ENCODE measurements at regions not wholly inside any gene's neighbourhood (a gene's known extent, or its start where the extent isn't known, plus 50 kb on each side); places are given as distances from the start of the nearest gene placed in this dataset.

- peaks cover 8% of the 10 kb centered on the region for H3K4me1 Mint-ChIP-seq
- peaks cover 13% of the 10 kb centered on the region for H3K27me3 Mint-ChIP-seq
- H3K9me3 Mint-ChIP-seq (ENCODE audit: low read depth), result no peaks in the 10 kb centered on the region
- no peak overlapping the region for H3K4me3 Mint-ChIP-seq
- intact Hi-C loops (cut with DNase I, micrococcal nuclease), result loop anchor here (1.0 to 5.0 kb wide), 3 partner anchors 46 to 93 kb away; no protein-coding TSS in a partner anchor
- DNase-seq, result no peak
- CTCF ChIA-PET, result interaction anchor here (0.6 to 0.9 kb wide), 2 partner anchors 10 to 93 kb away, joined by 4 to 5 read pairs; no protein-coding TSS in a partner anchor
- ATAC-seq, result no peak
- POLR2A ChIA-PET, result interaction anchor here (1.1 kb wide), 1 partner anchor 13 kb away, joined by 3 read pairs; no protein-coding TSS in a partner anchor
- H3K36me3 Mint-ChIP-seq (ENCODE audit: low read depth), result no peaks in the 10 kb centered on the region
- no peak overlapping the region for H3K27ac Mint-ChIP-seq
Measured at GRCh38 chrY:15535131-15535530, 1010.8 kb downstream of the NLGN4Y start.

- H3K4me1 Mint-ChIP-seq, result peaks cover 8% of the 10 kb centered on the region
- DNase-seq (peak; percentile 9), ATAC-seq (peak; percentile 97)
- intact Hi-C loops (cut with DNase I, micrococcal nuclease), result loop anchor here (1.0 to 5.0 kb wide), 3 partner anchors 45 to 94 kb away; no protein-coding TSS in a partner anchor
- no peaks in the 10 kb centered on the region for H3K9me3 Mint-ChIP-seq (ENCODE audit: low read depth)
- no peak overlapping the region for H3K4me3 Mint-ChIP-seq
- H3K36me3 Mint-ChIP-seq (ENCODE audit: low read depth), result no peaks in the 10 kb centered on the region
- CTCF ChIA-PET, result interaction anchor here (0.6 kb wide), 1 partner anchor 94 kb away, joined by 4 read pairs; no protein-coding TSS in a partner anchor
- POLR2A ChIA-PET, result interaction anchor here (1.1 kb wide), 1 partner anchor 12 kb away, joined by 3 read pairs; no protein-coding TSS in a partner anchor
- peaks cover 8% of the 10 kb centered on the region for H3K27me3 Mint-ChIP-seq
- peak overlapping the region; percentile 78 for H3K27ac Mint-ChIP-seq
Measured at GRCh38 chrY:15535784-15536511, 1011.6 kb downstream of the NLGN4Y start.

GRCh38 chrY:15540516-15540915 lies 1016.2 kb downstream of the NLGN4Y start:
- ATAC-seq, result no peak
- Mint-ChIP-seq H3K9me3 (ENCODE audit: low read depth) (no peaks in the 10 kb centered on the region), H3K27ac (no peak overlapping the region), H3K4me3 (no peak overlapping the region), H3K36me3 (ENCODE audit: low read depth) (no peaks in the 10 kb centered on the region), H3K27me3 (peaks cover 9% of the 10 kb centered on the region), H3K4me1 (peaks cover 8% of the 10 kb centered on the region)
- CTCF ChIA-PET, result no interaction called here
- intact Hi-C loops (cut with DNase I, micrococcal nuclease), result no loop called here
- DNase-seq, result no peak
- POLR2A ChIA-PET, result no interaction called here

GRCh38 chrY:15546177-15546754 lies 1021.9 kb downstream of the NLGN4Y start:
- ATAC-seq, result peak; percentile 42
- intact Hi-C loops (cut with DNase I, micrococcal nuclease), result no loop called here

GRCh38 chrY:15552074-15552473 lies 1027.7 kb downstream of the NLGN4Y start:
- no peaks in the 10 kb centered on the region for H3K4me1 Mint-ChIP-seq
- H3K4me3 Mint-ChIP-seq, result no peak overlapping the region
- no peak for ATAC-seq
- ChIA-PET CTCF (no interaction called here), POLR2A (no interaction called here)
- DNase-seq, result no peak
- H3K9me3 Mint-ChIP-seq (ENCODE audit: low read depth), result no peaks in the 10 kb centered on the region
- no peaks in the 10 kb centered on the region for H3K36me3 Mint-ChIP-seq (ENCODE audit: low read depth)
- H3K27ac Mint-ChIP-seq, result no peak overlapping the region
- H3K27me3 Mint-ChIP-seq, result no peaks in the 10 kb centered on the region
- intact Hi-C loops (cut with DNase I, micrococcal nuclease), result no loop called here

More at GRCh38 chrY:15546177-15546754, 1021.9 kb downstream of the NLGN4Y start:
- Mint-ChIP-seq H3K9me3 (ENCODE audit: low read depth) (no peaks in the 10 kb centered on the region), H3K4me1 (no peaks in the 10 kb centered on the region), H3K27ac (no peak overlapping the region), H3K4me3 (no peak overlapping the region), H3K27me3 (peaks cover 3% of the 10 kb centered on the region), H3K36me3 (ENCODE audit: low read depth) (no peaks in the 10 kb centered on the region)
- ChIA-PET CTCF (no interaction called here), POLR2A (no interaction called here)
- DNase-seq, result peak; percentile 12

- H3K4me1 Mint-ChIP-seq, result no peaks in the 10 kb centered on the region
- CTCF ChIA-PET, result no interaction called here
- no peaks in the 10 kb centered on the region for H3K27me3 Mint-ChIP-seq
- H3K9me3 Mint-ChIP-seq (ENCODE audit: low read depth), result no peaks in the 10 kb centered on the region
- intact Hi-C loops (cut with DNase I, micrococcal nuclease), result no loop called here
- no peak for ATAC-seq
- H3K4me3 Mint-ChIP-seq, result no peak overlapping the region
- POLR2A ChIA-PET, result no interaction called here
- DNase-seq, result no peak
- no peaks in the 10 kb centered on the region for H3K36me3 Mint-ChIP-seq (ENCODE audit: low read depth)
- no peak overlapping the region for H3K27ac Mint-ChIP-seq
Measured at GRCh38 chrY:15554991-15555390, 1030.7 kb downstream of the NLGN4Y start.

GRCh38 chrY:15559169-15559568 lies 1034.8 kb downstream of the NLGN4Y start:
- Mint-ChIP-seq H3K4me1 (no peaks in the 10 kb centered on the region), H3K27ac (no peak overlapping the region), H3K27me3 (no peaks in the 10 kb centered on the region), H3K36me3 (ENCODE audit: low read depth) (no peaks in the 10 kb centered on the region), H3K4me3 (no peak overlapping the region), H3K9me3 (ENCODE audit: low read depth) (no peaks in the 10 kb centered on the region)
- ChIA-PET CTCF (no interaction called here), POLR2A (no interaction called here)
- ATAC-seq (no peak), DNase-seq (no peak)
- intact Hi-C loops (cut with DNase I, micrococcal nuclease), result no loop called here

GRCh38 chrY:15560840-15561239 lies 1036.5 kb downstream of the NLGN4Y start:
- CTCF ChIA-PET, result no interaction called here

GRCh38 chrY:15561501-15562289 lies 1037.4 kb downstream of the NLGN4Y start:
- intact Hi-C loops (cut with DNase I, micrococcal nuclease), result no loop called here
- ChIA-PET POLR2A (no interaction called here), CTCF (no interaction called here)
- Mint-ChIP-seq H3K27ac (no peak overlapping the region), H3K36me3 (ENCODE audit: low read depth) (no peaks in the 10 kb centered on the region), H3K4me3 (no peak overlapping the region), H3K4me1 (no peaks in the 10 kb centered on the region), H3K27me3 (no peaks in the 10 kb centered on the region), H3K9me3 (ENCODE audit: low read depth) (no peaks in the 10 kb centered on the region)
- DNase-seq, result no peak
- ATAC-seq, result no peak

More at GRCh38 chrY:15560840-15561239, 1036.5 kb downstream of the NLGN4Y start:
- Mint-ChIP-seq H3K4me3 (no peak overlapping the region), H3K4me1 (no peaks in the 10 kb centered on the region), H3K36me3 (ENCODE audit: low read depth) (no peaks in the 10 kb centered on the region), H3K27me3 (no peaks in the 10 kb centered on the region), H3K9me3 (ENCODE audit: low read depth) (no peaks in the 10 kb centered on the region), H3K27ac (no peak overlapping the region)
- ATAC-seq (no peak), DNase-seq (no peak)
- intact Hi-C loops (cut with DNase I, micrococcal nuclease), result no loop called here
- POLR2A ChIA-PET, result no interaction called here

- DNase-seq (no peak), ATAC-seq (no peak)
- intact Hi-C loops (cut with DNase I, micrococcal nuclease), result no loop called here
- no peaks in the 10 kb centered on the region for H3K36me3 Mint-ChIP-seq (ENCODE audit: low read depth)
- H3K27me3 Mint-ChIP-seq, result peaks cover 6% of the 10 kb centered on the region
- no peaks in the 10 kb centered on the region for H3K9me3 Mint-ChIP-seq (ENCODE audit: low read depth)
- ChIA-PET CTCF (no interaction called here), POLR2A (no interaction called here)
- peaks cover 3% of the 10 kb centered on the region for H3K4me1 Mint-ChIP-seq
- H3K4me3 Mint-ChIP-seq, result no peak overlapping the region
- no peak overlapping the region for H3K27ac Mint-ChIP-seq
Measured at GRCh38 chrY:15577886-15578285, 1053.6 kb downstream of the NLGN4Y start.

GRCh38 chrY:15578761-15579160 lies 1054.4 kb downstream of the NLGN4Y start:
- intact Hi-C loops (cut with DNase I, micrococcal nuclease), result no loop called here
- CTCF ChIA-PET, result no interaction called here
- POLR2A ChIA-PET, result no interaction called here
- Mint-ChIP-seq H3K9me3 (ENCODE audit: low read depth) (no peaks in the 10 kb centered on the region), H3K27me3 (peaks cover 6% of the 10 kb centered on the region), H3K36me3 (ENCODE audit: low read depth) (no peaks in the 10 kb centered on the region), H3K4me1 (peaks cover 3% of the 10 kb centered on the region), H3K4me3 (no peak overlapping the region), H3K27ac (no peak overlapping the region)
- DNase-seq (no peak), ATAC-seq (no peak)

- Mint-ChIP-seq H3K9me3 (ENCODE audit: low read depth) (no peaks in the 10 kb centered on the region), H3K4me1 (peaks cover 3% of the 10 kb centered on the region), H3K4me3 (no peak overlapping the region), H3K36me3 (ENCODE audit: low read depth) (no peaks in the 10 kb centered on the region), H3K27ac (no peak overlapping the region), H3K27me3 (peaks cover 6% of the 10 kb centered on the region)
- ATAC-seq (no peak), DNase-seq (no peak)
- intact Hi-C loops (cut with DNase I, micrococcal nuclease), result no loop called here
- ChIA-PET CTCF (no interaction called here), POLR2A (no interaction called here)
Measured at GRCh38 chrY:15579245-15579644, 1054.9 kb downstream of the NLGN4Y start.

Measured in activated CD4-positive, alpha-beta T cell treated with anti-CD3 and anti-CD28 coated beads for 36 hours (primary cell).